Naive thymus-derived CD4-positive, alpha-beta T cell (primary cell): ENCODE measurements at regions not wholly inside any gene's neighbourhood (a gene's known extent, or its start where the extent isn't known, plus 50 kb on each side); places are given as distances from the start of the nearest gene placed in this dataset.
"Not testable (repeated sequence)": the region's sequence is repeated elsewhere in the genome, so short reads cannot be mapped to it uniquely, and the experiment has no call there.

ENCODE experiments used
- ATAC-seq: fragments of 150-1000 bp; cut with Tn5 transposase; 2 replicates; pipeline ENCODE4 v1.10.0; 2021; ENCODE audit warnings: mild to moderate bottlenecking, moderate library complexity
- CTCF ChIA-PET: fragments of 350-600 bp; sonication (Branson Sonifier 250); formaldehyde crosslinking; loops from one replicate; lab custom pipeline; 2021; ENCODE audit warnings: antibody characterized with exemption; lab: Charles Lee
- POLR2A ChIA-PET: fragments of 350-600 bp; sonication (Branson Sonifier 250); formaldehyde crosslinking; loops from one replicate; lab custom pipeline; 2021; ENCODE audit warnings: antibody characterized with exemption, inconsistent platforms; lab: Charles Lee
- DNase-seq, 9 donors: peaks; one replicate each; pipeline versions ENCODE4 v3.0.0 to v3.0.0-alpha.2; 2020 to 2022; ENCODE audit warnings: mixed read lengths in 1 of 9
- H3K27ac ChIP-seq: one replicate; pipeline ENCODE4 v1.7.0; 2013; ENCODE audit warnings: mild to moderate bottlenecking, low read depth, low read length, moderate library complexity
- H3K27me3 ChIP-seq, 2 donors: one replicate each; pipeline ENCODE4 v1.7.0; 2013; ENCODE audit warnings: low read length in 2 of 2, mild to moderate bottlenecking in 2 of 2, moderate library complexity in 2 of 2; ENCODE audit not compliant: control insufficient read depth in 2 of 2, insufficient read depth in 2 of 2
- H3K36me3 ChIP-seq, 3 experiments: 1 replicate in 2 of 3; 2 replicates in 1 of 3; pipeline ENCODE4 v1.7.0; 2013; ENCODE audit warnings: low read length in 3 of 3, mild to moderate bottlenecking in 3 of 3, moderate library complexity in 1 of 3; ENCODE audit not compliant: insufficient read depth in 3 of 3, control insufficient read depth in 2 of 3
- H3K4me1 ChIP-seq, 2 donors: one replicate each; pipeline ENCODE4 v1.7.0; 2013; ENCODE audit warnings: low read length in 2 of 2, mild to moderate bottlenecking in 2 of 2, moderate library complexity in 1 of 2; ENCODE audit not compliant: control insufficient read depth in 2 of 2, insufficient read depth in 2 of 2
- H3K4me3 ChIP-seq: 2 replicates; pipeline ENCODE4 v1.7.0; 2013; ENCODE audit warnings: mild to moderate bottlenecking, low read length
- H3K9me3 ChIP-seq, 3 experiments: 1 replicate in 2 of 3; 2 replicates in 1 of 3; pipeline ENCODE4 v1.7.0; 2013; ENCODE audit warnings: low read length in 3 of 3; ENCODE audit not compliant: control insufficient read depth in 2 of 3
- H3K27ac Mint-ChIP-seq, 9 donors: one replicate each; pipeline ENCODE4 v1.8.0; 2020 to 2022; ENCODE audit warnings: mixed read lengths in 9 of 9, mild to moderate bottlenecking in 8 of 9, moderate library complexity in 5 of 9, inconsistent platforms in 2 of 9
- H3K27me3 Mint-ChIP-seq, 5 donors: one replicate each; pipeline ENCODE4 v1.8.0; 2021 to 2022; ENCODE audit warnings: mixed read lengths in 5 of 5, mild to moderate bottlenecking in 1 of 5
- H3K36me3 Mint-ChIP-seq, 5 donors: one replicate each; pipeline ENCODE4 v1.8.0; 2020 to 2022; ENCODE audit warnings: mixed read lengths in 5 of 5, mild to moderate bottlenecking in 3 of 5, inconsistent platforms in 1 of 5
- H3K4me1 Mint-ChIP-seq, 7 donors: one replicate each; pipeline ENCODE4 v1.8.0; 2020 to 2022; ENCODE audit warnings: mixed read lengths in 7 of 7, mild to moderate bottlenecking in 3 of 7, inconsistent platforms in 1 of 7
- H3K4me3 Mint-ChIP-seq, 10 donors: one replicate each; pipeline ENCODE4 v1.8.0; 2020 to 2022; ENCODE audit warnings: mild to moderate bottlenecking in 10 of 10, mixed read lengths in 10 of 10, moderate library complexity in 6 of 10, inconsistent platforms in 2 of 10
- H3K9me3 Mint-ChIP-seq, 11 donors: one replicate each; pipeline ENCODE4 v1.8.0; 2020 to 2022; ENCODE audit warnings: mixed read lengths in 11 of 11, mild to moderate bottlenecking in 4 of 11, inconsistent platforms in 1 of 11, moderate library complexity in 1 of 11
- intact Hi-C, 2 donors: fragments of 100-400 bp; cut with micrococcal nuclease; formaldehyde crosslinking; loops; one replicate each; pipeline ENCODE4 v1.15.1; 2023

DNA sequence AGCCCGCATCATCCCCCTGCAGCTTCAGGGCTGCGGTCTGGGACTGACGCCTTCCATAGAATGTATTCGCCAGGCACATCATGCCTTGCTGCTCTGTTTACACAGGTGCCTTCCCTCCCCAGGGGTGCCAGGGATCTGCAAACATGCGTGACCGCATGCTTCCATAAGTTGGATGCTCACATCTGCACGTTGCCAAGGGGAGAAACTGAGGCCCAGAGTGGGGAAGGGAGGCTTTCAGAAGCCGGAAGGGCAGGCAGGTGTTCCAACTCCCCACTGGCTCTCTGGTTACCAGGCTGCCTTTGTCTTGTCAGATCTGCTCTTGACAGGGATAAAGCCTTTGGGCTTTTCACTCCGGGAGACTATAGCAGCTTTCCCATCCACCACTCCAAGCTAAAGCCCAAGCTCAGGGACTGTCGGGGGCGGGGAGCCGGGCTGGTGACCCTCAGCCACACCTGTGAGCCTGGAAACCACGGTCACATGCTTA is 125.8 kb upstream of the TNP1 start:
- CTCF ChIA-PET, result no interaction called here
- DNase-seq, result no peak
- peaks cover 0 to 11% (median 0%) of the 10 kb centered on the region in 11 donors for H3K9me3 Mint-ChIP-seq
- H3K4me3 ChIP-seq, result no peak overlapping the region
- H3K27me3 ChIP-seq, result no peaks in the 10 kb centered on the region
- H3K27ac Mint-ChIP-seq, result no peak overlapping the region
- no peak for ATAC-seq
- H3K27ac ChIP-seq, result no peak overlapping the region
- no peaks in the 10 kb centered on the region for H3K36me3 ChIP-seq
- intact Hi-C loops, result no loop called here
- no peaks in the 10 kb centered on the region for H3K4me1 ChIP-seq
- no peak overlapping the region for H3K4me3 Mint-ChIP-seq
- H3K4me1 Mint-ChIP-seq, result no peaks in the 10 kb centered on the region
- no peaks in the 10 kb centered on the region for H3K9me3 ChIP-seq
- POLR2A ChIA-PET, result interaction anchor here (0.8 kb wide), 1 partner anchor 10 kb away, joined by 3 read pairs; no protein-coding TSS in a partner anchor
- peaks cover 12 to 20% (median 16%) of the 10 kb centered on the region in 5 donors for H3K27me3 Mint-ChIP-seq
- H3K36me3 Mint-ChIP-seq, result no peaks in the 10 kb centered on the region

DNA sequence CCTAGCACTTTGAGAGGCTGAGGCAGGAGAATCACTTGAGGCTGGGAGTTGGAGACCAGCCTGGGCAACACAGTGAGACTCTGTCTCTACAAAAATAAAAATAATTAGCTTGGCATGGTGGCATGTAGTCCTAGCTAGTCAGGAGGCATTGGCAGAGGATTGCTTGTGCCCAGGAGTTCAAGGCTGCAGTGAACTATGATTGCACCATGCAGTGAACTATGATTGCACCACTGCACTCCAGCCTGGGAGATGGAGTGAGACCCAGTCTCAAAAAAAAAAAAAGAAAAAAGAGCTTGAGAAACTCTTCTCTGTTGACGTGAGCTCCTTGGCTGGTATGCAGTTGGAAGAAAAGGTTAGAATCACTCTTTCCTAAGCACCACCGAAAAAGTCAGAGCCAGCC is 125.1 kb upstream of the TNP1 start:
- Histone ChIP-seq H3K4me3 (no peak overlapping the region), H3K4me1 (no peaks in the 10 kb centered on the region), H3K36me3 (no peaks in the 10 kb centered on the region), H3K27ac (no peak overlapping the region), H3K9me3 (no peaks in the 10 kb centered on the region), H3K27me3 (no peaks in the 10 kb centered on the region)
- CTCF ChIA-PET, result interaction anchor here (0.7 kb wide), 1 partner anchor 595 kb away, joined by 3 read pairs; no protein-coding TSS in a partner anchor
- H3K9me3 Mint-ChIP-seq, result peaks cover 0 to 11% (median under 1%) of the 10 kb centered on the region in 11 donors
- H3K36me3 Mint-ChIP-seq, result no peaks in the 10 kb centered on the region
- POLR2A ChIA-PET, result interaction anchor here (0.8 kb wide), 1 partner anchor 11 kb away, joined by 3 read pairs; no protein-coding TSS in a partner anchor
- no peaks in the 10 kb centered on the region for H3K4me1 Mint-ChIP-seq
- H3K4me3 Mint-ChIP-seq, result no peak overlapping the region
- no peak overlapping the region for H3K27ac Mint-ChIP-seq
- H3K27me3 Mint-ChIP-seq, result peaks cover 12 to 20% (median 17%) of the 10 kb centered on the region in 5 donors
- DNase-seq (no peak), ATAC-seq (no peak)
- intact Hi-C loops, result no loop called here

DNA sequence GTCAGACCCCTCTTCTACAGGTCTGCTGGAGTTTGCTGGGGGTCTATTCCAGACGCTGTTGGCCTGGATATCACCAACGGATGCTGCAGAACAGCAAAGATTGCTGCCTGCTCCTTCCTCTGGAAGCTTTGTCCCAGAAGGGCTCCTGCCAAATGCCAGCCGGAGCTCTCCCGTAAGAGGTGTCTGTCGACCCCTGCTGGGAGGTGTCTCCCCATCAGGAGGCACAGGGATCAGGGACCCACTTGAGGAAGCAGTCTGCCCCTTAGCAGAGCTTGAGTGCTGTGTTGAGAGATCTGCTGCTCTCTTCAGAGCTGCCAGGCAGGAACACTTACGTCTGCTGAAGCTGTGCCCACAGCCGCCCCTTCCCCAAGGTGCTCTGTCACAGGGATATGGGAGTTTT is 122.1 kb upstream of the TNP1 start:
- H3K27ac ChIP-seq, intact Hi-C loops, DNase-seq, H3K4me1 Mint-ChIP-seq, H3K9me3 ChIP-seq, H3K36me3 ChIP-seq, H3K4me3 ChIP-seq, H3K36me3 Mint-ChIP-seq, H3K4me3 Mint-ChIP-seq, POLR2A ChIA-PET, H3K27ac Mint-ChIP-seq, ATAC-seq, H3K27me3 ChIP-seq, CTCF ChIA-PET, H3K4me1 ChIP-seq: not testable (repeated sequence)
- Mint-ChIP-seq H3K9me3 (peaks cover 0 to 11% (median 3%) of the 10 kb centered on the region in 11 donors), H3K27me3 (peaks cover 13 to 31% (median 20%) of the 10 kb centered on the region in 5 donors)

DNA sequence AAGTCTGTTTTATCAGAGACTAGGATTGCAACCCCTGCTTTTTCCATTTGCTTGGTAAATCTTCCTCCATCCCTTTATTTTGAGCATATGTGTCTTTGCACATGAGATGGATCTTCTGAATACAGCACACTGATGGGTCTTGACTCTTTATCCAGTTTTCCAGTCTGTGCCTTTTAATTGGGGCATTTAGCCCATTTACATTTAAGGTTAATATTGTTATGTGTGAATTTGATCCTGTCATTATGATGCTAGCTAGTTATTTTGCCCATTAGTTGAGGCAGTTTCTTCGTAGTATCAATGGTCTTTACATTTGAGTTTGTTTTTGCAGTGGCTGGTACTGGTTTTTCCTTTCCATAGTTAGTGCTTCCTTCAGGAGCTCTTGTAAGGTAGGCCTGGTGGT is 120.6 kb upstream of the TNP1 start:
- POLR2A ChIA-PET, H3K27ac Mint-ChIP-seq, H3K4me3 Mint-ChIP-seq, DNase-seq, H3K36me3 ChIP-seq, ATAC-seq, intact Hi-C loops, H3K4me1 Mint-ChIP-seq, H3K9me3 ChIP-seq, H3K4me1 ChIP-seq, H3K36me3 Mint-ChIP-seq, CTCF ChIA-PET, H3K4me3 ChIP-seq, H3K27me3 ChIP-seq, H3K27ac ChIP-seq: not testable (repeated sequence)
- Mint-ChIP-seq H3K27me3 (peaks cover 10 to 29% (median 19%) of the 10 kb centered on the region in 5 donors), H3K9me3 (peaks cover 0 to 11% (median 3%) of the 10 kb centered on the region in 11 donors)

DNA sequence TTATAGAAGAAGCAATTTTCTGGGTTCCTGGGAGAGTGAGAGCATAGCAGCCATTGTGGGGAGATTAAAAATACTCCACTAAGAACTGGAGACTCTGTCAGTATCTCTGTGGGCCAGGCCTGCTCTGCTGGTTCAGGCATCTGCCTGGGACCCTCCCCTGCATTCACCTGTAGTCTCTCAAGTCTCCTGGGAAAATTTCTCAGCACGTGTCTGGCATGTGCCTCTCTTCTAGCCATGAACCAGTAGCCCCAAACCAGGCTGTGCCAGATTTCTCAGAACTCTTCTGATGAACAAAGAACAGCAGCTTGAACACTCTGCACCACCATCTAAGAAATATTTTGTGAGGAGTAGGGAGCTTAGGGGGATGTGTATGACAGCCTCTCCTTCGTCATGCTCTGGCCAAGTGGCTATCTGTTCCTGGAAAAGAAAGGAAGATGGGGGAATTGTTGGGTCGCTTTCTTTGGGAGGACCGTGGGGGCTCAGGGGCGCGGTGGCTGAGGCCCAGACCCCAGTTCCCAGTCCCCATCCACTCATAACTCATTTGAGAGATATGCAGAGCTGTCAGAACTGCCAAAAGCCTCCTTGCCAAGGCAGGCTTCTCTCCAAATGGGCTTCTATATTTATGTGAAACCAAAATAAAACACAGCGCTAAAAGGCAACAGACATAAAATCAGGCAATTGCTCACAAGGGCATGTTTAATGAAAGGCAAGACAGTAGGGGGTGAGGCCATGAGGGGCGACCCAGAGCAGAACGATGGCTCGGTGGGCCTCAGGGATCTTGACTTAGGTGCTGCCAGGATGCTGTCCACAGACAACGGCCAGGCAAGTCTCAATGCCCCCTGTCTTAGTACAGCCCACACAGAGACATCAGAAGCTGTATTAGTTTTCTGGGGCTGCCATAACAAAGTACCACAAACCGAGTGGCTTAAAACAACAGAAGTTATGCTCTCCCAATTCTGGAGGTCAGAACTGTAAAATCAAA is 114.7 kb upstream of the TNP1 start:
- Mint-ChIP-seq H3K27me3 (peaks cover 0 to 23% (median 5%) of the 10 kb centered on the region in 5 donors), H3K4me3 (no peak overlapping the region), H3K27ac (no peak overlapping the region), H3K36me3 (no peaks in the 10 kb centered on the region), H3K4me1 (no peaks in the 10 kb centered on the region), H3K9me3 (peaks cover 0 to 3% (median 0%) of the 10 kb centered on the region in 11 donors)
- intact Hi-C loops, result no loop called here
- ChIA-PET CTCF (no interaction called here), POLR2A (no interaction called here)
- H3K4me3 ChIP-seq, result no peak overlapping the region
- DNase-seq, result no peak
- H3K27ac ChIP-seq, result no peak overlapping the region
- H3K36me3 ChIP-seq, result no peaks in the 10 kb centered on the region
- H3K9me3 ChIP-seq, result no peaks in the 10 kb centered on the region
- H3K27me3 ChIP-seq, result no peaks in the 10 kb centered on the region
- ATAC-seq, result no peak
- H3K4me1 ChIP-seq, result no peaks in the 10 kb centered on the region

DNA sequence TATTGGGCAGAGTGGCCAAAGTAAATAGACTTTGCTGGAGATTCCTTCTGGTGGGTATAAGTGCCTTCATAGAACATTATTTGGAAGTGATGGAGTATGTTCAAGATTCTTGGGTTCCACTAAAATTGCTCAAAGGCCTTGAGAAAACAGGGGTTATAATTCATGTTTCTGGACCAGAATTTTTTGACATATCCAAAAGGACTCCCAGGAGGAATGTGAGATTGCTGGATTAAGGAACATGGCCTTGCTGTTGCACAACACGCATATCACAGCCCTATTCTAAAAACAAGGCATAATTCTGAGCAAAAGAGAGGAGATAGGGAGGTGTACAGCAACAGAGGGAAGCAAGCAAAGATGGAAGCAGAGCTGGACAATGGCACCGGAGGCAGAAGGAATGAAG is 111.7 kb upstream of the TNP1 start:
- H3K4me3 Mint-ChIP-seq, result no peak overlapping the region
- H3K4me1 Mint-ChIP-seq, result no peaks in the 10 kb centered on the region
- ATAC-seq, result no peak
- H3K27ac Mint-ChIP-seq, result no peak overlapping the region
- no peaks in the 10 kb centered on the region for H3K4me1 ChIP-seq
- no peaks in the 10 kb centered on the region for H3K9me3 Mint-ChIP-seq
- H3K36me3 Mint-ChIP-seq, result no peaks in the 10 kb centered on the region
- H3K27me3 Mint-ChIP-seq, result peaks cover 0 to 29% (median 11%) of the 10 kb centered on the region in 5 donors
- no peak overlapping the region for H3K4me3 ChIP-seq
- no peaks in the 10 kb centered on the region for H3K27me3 ChIP-seq
- ChIA-PET POLR2A (no interaction called here), CTCF (no interaction called here)
- H3K36me3 ChIP-seq, result no peaks in the 10 kb centered on the region
- H3K9me3 ChIP-seq, result no peaks in the 10 kb centered on the region
- H3K27ac ChIP-seq, result no peak overlapping the region
- intact Hi-C loops, result no loop called here
- DNase-seq, result no peak
